ENCODE measurements at regions not wholly inside any gene's neighbourhood (a gene's known extent, or its start where the extent isn't known, plus 50 kb on each side); places are given as distances from the start of the nearest gene placed in this dataset.
"Not testable (repeated sequence)": the region's sequence is repeated elsewhere in the genome, so short reads cannot be mapped to it uniquely, and the experiment has no call there.

GRCh38 chr5:87754009-87754757 lies 341.5 kb upstream of the CCNH start:
- DNase-seq (ENCODE audit: low read depth): no peak

GRCh38 chr5:87752362-87752761 lies 339.6 kb upstream of the CCNH start:
- DNase-seq (ENCODE audit: low read depth): no peak

- no peak for DNase-seq (ENCODE audit: low read depth)
These were observed 339.1 kb upstream of the CCNH start for GRCh38 chr5:87751824-87752223.

DNA sequence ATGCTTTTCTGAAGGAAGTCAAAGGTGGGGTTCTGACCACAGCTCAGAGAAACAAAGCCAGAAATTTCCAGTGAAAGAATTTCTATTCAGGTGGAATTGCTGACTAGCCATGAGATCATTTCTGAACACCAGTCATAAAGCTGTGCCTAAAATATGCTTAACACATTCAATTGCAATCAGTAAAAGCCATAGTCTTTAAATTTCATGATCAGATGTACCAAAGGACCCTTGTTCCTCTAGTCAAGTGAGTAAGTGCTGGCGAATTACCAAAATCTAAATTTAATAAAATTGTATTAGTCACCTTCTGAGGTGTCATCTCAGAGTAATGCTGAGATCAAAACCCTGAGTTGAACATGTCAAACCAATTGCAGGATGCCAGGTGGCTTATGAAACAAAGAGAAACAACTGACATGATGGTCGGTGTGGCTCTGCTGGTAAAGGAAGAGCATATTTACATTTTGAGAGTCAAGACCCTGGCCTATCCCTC lies 334.2 kb upstream of the CCNH start:
- DNase-seq (ENCODE audit: low read depth): no peak

GRCh38 chr5:87746341-87746740 lies 333.6 kb upstream of the CCNH start:
- no peak for DNase-seq (ENCODE audit: low read depth)

- no peak for DNase-seq (ENCODE audit: low read depth)
These were observed 329.2 kb upstream of the CCNH start for GRCh38 chr5:87741881-87742280.

DNA sequence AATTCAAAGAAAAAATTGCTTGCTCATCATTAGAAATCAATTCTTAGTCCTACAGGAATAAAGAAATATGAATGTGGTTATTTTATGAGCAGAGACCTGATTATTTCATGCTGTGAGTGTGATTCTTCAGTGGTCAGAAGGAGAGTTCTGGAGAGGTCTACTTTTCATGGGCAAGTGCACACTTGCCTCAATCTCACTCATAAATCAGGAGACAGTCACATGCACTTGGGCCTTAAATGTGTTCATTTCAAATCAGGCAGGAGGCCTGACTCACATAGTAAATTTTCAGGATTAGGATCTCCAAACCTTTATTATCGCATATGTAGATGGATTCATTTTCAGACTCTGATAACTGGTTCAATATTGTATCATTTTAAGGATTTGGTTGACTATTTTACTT lies 323.2 kb upstream of the CCNH start:
- DNase-seq (ENCODE audit: low read depth): no peak

DNA sequence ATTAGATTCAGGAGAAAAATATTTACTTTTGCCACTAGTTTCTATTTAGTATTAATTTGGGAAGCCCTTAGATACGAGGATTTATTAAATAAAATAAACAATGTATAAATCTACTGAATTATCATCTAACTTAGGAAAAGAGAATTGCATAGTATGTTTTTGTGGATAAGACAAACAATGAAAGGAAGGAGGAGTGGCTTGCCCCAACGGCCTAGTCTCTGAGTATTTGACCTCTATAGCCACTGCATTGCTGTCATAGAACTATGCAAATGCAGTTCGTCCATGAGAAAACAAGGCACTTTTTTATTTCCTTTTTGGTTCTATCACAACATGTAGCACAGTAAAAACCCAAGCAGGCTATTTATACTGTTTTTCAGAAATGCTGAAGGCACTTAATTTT lies 321.2 kb upstream of the CCNH start:
- no peak for DNase-seq (ENCODE audit: low read depth)

- DNase-seq (ENCODE audit: low read depth): no peak
These were observed 320.4 kb upstream of the CCNH start for GRCh38 chr5:87732875-87733768.

GRCh38 chr5:87729781-87730180 lies 317.1 kb upstream of the CCNH start:
- no peak for DNase-seq (ENCODE audit: low read depth)

GRCh38 chr5:87722286-87722685 lies 309.6 kb upstream of the CCNH start:
- no peak for DNase-seq (ENCODE audit: low read depth)

DNA sequence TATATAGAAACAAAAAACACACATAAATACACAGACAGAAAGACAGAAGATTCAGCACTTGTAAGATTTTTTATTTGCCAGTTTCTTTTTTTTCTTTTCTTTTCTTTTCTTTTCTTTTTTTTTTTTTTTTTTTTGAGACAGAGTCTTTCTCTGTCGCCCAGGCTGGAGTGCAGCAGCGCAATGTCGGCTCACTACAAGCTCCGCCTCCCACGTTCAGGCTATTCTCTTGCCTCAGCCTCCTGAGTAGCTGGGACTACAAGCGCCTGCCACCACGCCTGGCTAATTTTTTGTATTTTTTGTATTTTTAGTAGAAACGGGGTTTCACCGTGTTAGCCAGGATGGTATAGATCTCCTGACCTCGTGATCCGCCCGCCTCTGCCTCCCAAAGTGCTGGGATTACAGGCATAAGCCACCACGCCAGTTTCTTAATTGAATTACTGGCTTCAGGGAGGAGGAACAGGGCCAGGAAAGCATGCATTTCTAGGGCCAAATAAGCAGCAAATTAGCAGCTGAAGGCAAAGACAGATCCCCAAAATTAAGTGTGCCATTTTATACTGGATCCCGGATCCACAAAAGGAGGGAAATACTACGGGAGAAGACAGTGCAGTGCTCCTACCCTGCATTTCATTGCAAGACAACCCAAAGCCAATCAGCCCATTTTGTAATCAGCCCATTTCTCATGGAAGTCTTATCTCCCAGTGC lies 305.6 kb upstream of the CCNH start:
- DNase-seq (ENCODE audit: low read depth): not testable (repeated sequence)

GRCh38 chr5:87717761-87718160 lies 305.0 kb upstream of the CCNH start:
- DNase-seq (ENCODE audit: low read depth): no peak

- no peak for DNase-seq (ENCODE audit: low read depth)
These were observed 293.1 kb upstream of the CCNH start for GRCh38 chr5:87705876-87706275.

- DNase-seq (ENCODE audit: low read depth): no peak
These were observed 274.2 kb upstream of the CCNH start for GRCh38 chr5:87686975-87687374.

DNA sequence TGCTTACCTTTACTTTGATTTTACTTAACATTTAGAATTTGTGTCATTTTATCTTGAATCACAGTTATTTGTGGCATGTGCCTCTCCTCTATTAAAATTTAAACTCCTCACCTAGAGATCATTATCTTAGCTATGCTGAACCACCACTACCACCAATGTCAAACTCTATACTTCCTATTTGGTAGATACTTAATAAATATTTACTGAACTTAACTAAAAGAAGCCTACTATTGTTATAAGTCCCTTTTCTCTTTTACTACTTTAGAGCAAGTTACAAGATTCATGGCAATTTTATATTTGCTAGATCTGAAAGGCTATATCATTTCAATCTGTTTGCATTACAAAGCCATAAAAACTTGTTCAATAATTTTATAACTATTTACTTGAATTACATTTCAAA lies 273.3 kb upstream of the CCNH start:
- DNase-seq (ENCODE audit: low read depth): no peak

DNA sequence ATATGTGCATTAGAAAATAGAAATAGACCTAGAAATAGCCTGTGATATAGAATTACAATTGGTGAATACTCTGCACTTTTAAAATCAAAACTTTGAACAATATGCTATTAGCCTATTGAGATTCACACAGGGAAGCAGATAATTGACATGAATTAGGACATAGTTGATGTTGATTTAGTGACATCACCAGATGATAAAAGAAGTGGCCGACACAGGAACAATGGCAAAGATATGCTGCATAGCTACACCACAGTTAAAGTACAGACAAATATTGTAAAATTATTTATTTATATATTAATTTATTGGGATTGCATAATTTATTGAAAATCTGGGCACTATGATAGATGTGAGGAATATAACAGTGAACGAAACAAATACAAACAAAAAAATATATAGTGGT lies 261.5 kb upstream of the CCNH start:
- no peak for DNase-seq (ENCODE audit: low read depth)

DNA sequence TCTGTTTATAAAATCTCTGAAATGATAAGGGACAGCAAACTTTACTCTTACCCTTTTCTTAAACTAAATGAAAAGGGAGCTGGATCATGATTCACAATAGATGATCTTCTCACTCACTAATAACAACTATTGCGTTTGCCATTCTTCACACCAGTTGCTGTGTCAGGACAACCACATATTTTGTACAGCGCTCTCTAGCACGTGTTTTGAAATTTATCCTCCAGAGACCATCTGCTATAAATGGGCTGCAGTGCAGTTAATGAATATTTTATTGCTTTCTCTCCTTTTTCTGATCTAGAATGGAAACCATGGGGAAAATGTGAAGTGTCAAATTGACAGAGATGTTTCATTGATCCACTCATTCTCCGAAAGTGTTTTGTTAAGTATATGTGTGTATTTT lies 258.4 kb upstream of the CCNH start:
- no peak for DNase-seq (ENCODE audit: low read depth)

GRCh38 chr5:87665166-87665565 lies 252.4 kb upstream of the CCNH start:
- no peak for DNase-seq (ENCODE audit: low read depth)

- no peak for DNase-seq (ENCODE audit: low read depth)
These were observed 249.2 kb upstream of the CCNH start for GRCh38 chr5:87661784-87662566.

- DNase-seq (ENCODE audit: low read depth): no peak
These were observed 240.5 kb upstream of the CCNH start for GRCh38 chr5:87653242-87653641.

- DNase-seq (ENCODE audit: low read depth): no peak
These were observed 237.6 kb upstream of the CCNH start for GRCh38 chr5:87650284-87650683.
